IMR-90 (cell line): ENCODE measurements at regions not wholly inside any gene's neighbourhood (a gene's known extent, or its start where the extent isn't known, plus 50 kb on each side); places are given as distances from the start of the nearest gene placed in this dataset.

Source experiments
- ATAC-seq: fragments of 200-7000 bp; cut with Tn5 transposase; 2 replicates; pipeline ENCODE4 v1.9.1; 2020; ENCODE audit warnings: low read depth, mild to moderate bottlenecking, moderate library complexity
- BruUV-seq: library from RNA; stranded (reverse); fragments of 400-500 nt; replicated peaks from 2 replicates; lab custom pipeline; 2021; lab: Mats Ljungman, UMichigan
- CTCF ChIA-PET: fragments of 300-600 bp; formaldehyde crosslinking; extraction: SDS; loops from one replicate; lab custom pipeline; 2021; ENCODE audit warnings: antibody characterized with exemption; lab: Yijun Ruan, JAX
- POLR2A ChIA-PET: fragments of 300-600 bp; sonication (Branson Sonifier 250); formaldehyde crosslinking; loops from one replicate; lab custom pipeline; 2022; ENCODE audit warnings: antibody characterized with exemption; ENCODE audit not compliant: unreplicated experiment; lab: Charles Lee
- DNase-seq: peaks from one replicate; pipeline ENCODE4 v3.0.0; 2013
- H2AFZ ChIP-seq: replicated peaks from 2 replicates; pipeline ENCODE3; 2013; ENCODE audit warnings: low read length, mild to moderate bottlenecking; ENCODE audit not compliant: poor library complexity
- H2AK5ac ChIP-seq: 2 replicates; pipeline ENCODE4 v1.6.1; 2013; ENCODE audit warnings: low read depth, low read length, inconsistent platforms
- H2AK9ac ChIP-seq: replicated peaks from 2 replicates; pipeline ENCODE3; 2013; ENCODE audit warnings: mild to moderate bottlenecking, low read depth, low read length, moderate library complexity; ENCODE audit not compliant: poor library complexity
- H2BK120ac ChIP-seq: 2 replicates; pipeline ENCODE4 v1.6.1; 2013; ENCODE audit warnings: low read depth, low read length, inconsistent platforms
- H2BK15ac ChIP-seq: 3 replicates; pipeline ENCODE4 v1.6.1; 2013; ENCODE audit warnings: low read depth, low read length, inconsistent platforms
- H2BK20ac ChIP-seq: 2 replicates; pipeline ENCODE4 v1.6.1; 2013; ENCODE audit warnings: low read depth, mild to moderate bottlenecking, inconsistent platforms, low read length, moderate library complexity
- H2BK5ac ChIP-seq: 2 replicates; pipeline ENCODE4 v1.6.1; 2013; ENCODE audit warnings: mild to moderate bottlenecking, low read depth, low read length, inconsistent platforms; ENCODE audit not compliant: poor library complexity, severe bottlenecking
- H3K14ac ChIP-seq: replicated peaks from 2 replicates; pipeline ENCODE4 v1.6.1; 2013; ENCODE audit warnings: low read depth, low read length, inconsistent platforms
- H3K18ac ChIP-seq: 2 replicates; pipeline ENCODE4 v1.6.1; 2013; ENCODE audit warnings: low read depth, low read length, control low read depth
- H3K23ac ChIP-seq: 2 replicates; pipeline ENCODE4 v1.6.1; 2013; ENCODE audit warnings: low read depth, low read length, inconsistent platforms
- H3K27ac ChIP-seq: 2 replicates; pipeline ENCODE4 v1.5.1; 2013; ENCODE audit warnings: mild to moderate bottlenecking, control low read depth, low read length; ENCODE audit not compliant: insufficient read depth
- H3K27me3 ChIP-seq: 2 replicates; pipeline ENCODE4 v1.6.1; 2013; ENCODE audit warnings: low read length; ENCODE audit not compliant: control insufficient read depth, insufficient read depth
- H3K36me3 ChIP-seq: 2 replicates; pipeline ENCODE4 v1.6.1; 2013; ENCODE audit warnings: low read length, mixed read lengths; ENCODE audit not compliant: control insufficient read depth, insufficient read depth
- H3K4ac ChIP-seq: 2 replicates; pipeline ENCODE4 v1.6.1; 2013; ENCODE audit warnings: low read depth, low read length, inconsistent platforms
- H3K4me1 ChIP-seq: 2 replicates; pipeline ENCODE4 v1.6.1; 2013; ENCODE audit warnings: low read length, mixed read lengths; ENCODE audit not compliant: control insufficient read depth, insufficient read depth
- H3K4me2 ChIP-seq: 2 replicates; pipeline ENCODE4 v1.6.1; 2013; ENCODE audit warnings: low read depth, mild to moderate bottlenecking, control low read depth, low read length, moderate library complexity
- H3K4me3 ChIP-seq: 2 replicates; pipeline ENCODE4 v1.5.1; 2013; ENCODE audit warnings: low read depth, mild to moderate bottlenecking, control low read depth, low read length, moderate library complexity; ENCODE audit not compliant: insufficient read depth
- H3K56ac ChIP-seq: 2 replicates; pipeline ENCODE4 v1.6.1; 2013; ENCODE audit warnings: low read length, inconsistent platforms; ENCODE audit not compliant: insufficient read depth; ENCODE audit errors: extremely low read depth
- H3K79me1 ChIP-seq, 2 experiments: 2 replicates each; pipeline ENCODE4 v1.6.1; 2013; ENCODE audit warnings: low read length in 2 of 2, inconsistent platforms in 1 of 2, low read depth in 1 of 2
- H3K9ac ChIP-seq: 2 replicates; pipeline ENCODE4 v1.6.1; 2013; ENCODE audit warnings: low read depth, low read length, control low read depth
- H3K9me1 ChIP-seq: 2 replicates; pipeline ENCODE4 v1.6.1; 2013; ENCODE audit warnings: low read length, inconsistent platforms; ENCODE audit not compliant: insufficient read depth
- H3K9me3 ChIP-seq: 2 replicates; pipeline ENCODE4 v1.6.1; 2013; ENCODE audit warnings: low read length; ENCODE audit not compliant: control insufficient read depth, insufficient read depth
- H4K20me1 ChIP-seq: 2 replicates; pipeline ENCODE4 v1.6.1; 2013; ENCODE audit warnings: low read length, inconsistent platforms; ENCODE audit not compliant: insufficient read depth
- H4K5ac ChIP-seq: 2 replicates; pipeline ENCODE4 v1.6.1; 2013; ENCODE audit warnings: mild to moderate bottlenecking, low read depth, low read length, control low read depth
- H4K8ac ChIP-seq, 2 experiments: 2 replicates each; pipeline ENCODE4 v1.6.1; 2013; ENCODE audit warnings: low read depth in 2 of 2, low read length in 2 of 2, control low read depth in 1 of 2, inconsistent platforms in 1 of 2
- H4K91ac ChIP-seq: 2 replicates; pipeline ENCODE4 v1.6.1; 2013; ENCODE audit warnings: low read depth, low read length, inconsistent platforms; ENCODE audit not compliant: insufficient read depth
- CEBPB ChIP-seq: IDR thresholded peaks from 2 replicates; pipeline ENCODE4 v1.6.1; 2012; ENCODE audit warnings: low read depth, low read length, improper control_type of control experiment
- CHD1 ChIP-seq: IDR thresholded peaks from 2 replicates; pipeline ENCODE4 v1.6.1; 2012; ENCODE audit warnings: low read depth, low read length, improper control_type of control experiment
- FOS ChIP-seq: fragments of 150-350 bp; IDR thresholded peaks from 2 replicates; pipeline ENCODE4 v1.6.1; 2016; ENCODE audit warnings: low read depth, low read length
- MAZ ChIP-seq: IDR thresholded peaks from 2 replicates; pipeline ENCODE4 v1.6.1; 2012; ENCODE audit warnings: low read depth, mild to moderate bottlenecking, low read length, improper control_type of control experiment, moderate library complexity, borderline replicate concordance
- MXI1 ChIP-seq: IDR thresholded peaks from 2 replicates; pipeline ENCODE4 v1.6.1; 2012; ENCODE audit warnings: low read depth, mild to moderate bottlenecking, low read length, moderate library complexity, borderline replicate concordance
- NFE2L2 ChIP-seq: fragments of 150-350 bp; IDR thresholded peaks from 2 replicates; pipeline ENCODE4 v1.6.1; 2016; ENCODE audit warnings: low read depth, mild to moderate bottlenecking, low read length
- POLR2A ChIP-seq: IDR thresholded peaks from 2 replicates; pipeline ENCODE4 v1.6.1; 2012; ENCODE audit warnings: mild to moderate bottlenecking, low read depth, low read length
- RCOR1 ChIP-seq: IDR thresholded peaks from 2 replicates; pipeline ENCODE4 v1.6.1; 2012; ENCODE audit warnings: mild to moderate bottlenecking, low read length, improper control_type of control experiment; ENCODE audit not compliant: insufficient replicate concordance
- SMC3 ChIP-seq: fragments of 150-350 bp; IDR thresholded peaks from 2 replicates; pipeline ENCODE4 v1.6.1; 2016; ENCODE audit warnings: low read depth, mild to moderate bottlenecking, antibody characterized with exemption, low read length, moderate library complexity
- WGBS, 2 experiments: methylation state at CpG; one replicate each; pipeline versions ENCODE4 v1.1.5 to v1.1.7; 2013; ENCODE audit warnings: missing lambda C conversion rate in 2 of 2; ENCODE audit not compliant: insufficient read length in 1 of 2; ENCODE audit errors: extremely low coverage in 2 of 2; 5-methylcytosine and 5-hydroxymethylcytosine counted together
- dilution Hi-C: fragments of 300-500 bp; cut with HindIII; formaldehyde crosslinking; loops from one replicate; pipeline ENCODE4 v1.14.3; 2018; ENCODE audit warnings: low sequenced_read_pairs; ENCODE audit not compliant: unreplicated experiment
- in situ Hi-C: fragments of 300-500 bp; cut with MboI; formaldehyde crosslinking; loops from 3 replicates; pipeline ENCODE4 v1.14.3; 2019; ENCODE audit warnings: low sequenced_read_pairs, inconsistent platforms, mixed read lengths
- intact Hi-C: fragments of 100-400 bp; cut with micrococcal nuclease; formaldehyde crosslinking; loops from 2 replicates; pipeline ENCODE4 v1.10.0; 2022
- TF ChIP-seq, protein P1 (sequence below): conservative IDR thresholded peaks from 2 replicates; pipeline ENCODE4 v1.5.1; 2012; ENCODE audit warnings: mild to moderate bottlenecking, low read depth, low read length, improper control_type of control experiment
- TF ChIP-seq, protein P2 (sequence below): fragments of 150-350 bp; IDR thresholded peaks from 2 replicates; pipeline ENCODE4 v1.6.1; 2017; ENCODE audit warnings: mild to moderate bottlenecking, antibody characterized with exemption, low read length, low read depth
- TF ChIP-seq, protein P3 (sequence below): fragments of 150-350 bp; IDR thresholded peaks from 2 replicates; pipeline ENCODE4 v1.6.1; 2016; ENCODE audit warnings: low read depth, mild to moderate bottlenecking, low read length, moderate library complexity, borderline replicate concordance

DNA sequence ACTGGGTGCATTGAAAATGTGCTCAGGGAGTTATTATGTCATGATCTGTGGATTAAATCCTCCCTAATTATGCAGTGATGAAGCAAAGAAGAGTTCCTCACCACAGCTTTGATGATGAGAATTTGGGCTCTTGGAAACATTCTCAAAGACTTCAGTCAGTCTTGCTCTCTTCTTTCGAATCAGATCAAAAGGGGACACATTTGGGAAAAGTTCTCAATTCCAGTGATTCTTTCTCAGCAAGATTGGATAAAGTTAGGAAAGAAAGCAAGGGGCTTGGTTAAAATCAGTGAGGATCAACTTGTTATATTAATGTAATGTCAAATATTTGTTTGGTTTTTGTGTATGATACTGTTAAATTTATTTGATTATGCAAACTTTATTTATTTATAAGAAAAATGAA, 411.3 kb upstream of the ACTBL2 start:
- dilution Hi-C loops = no loop called here
- POLR2A ChIA-PET = no interaction called here

More for the DNA sequence above, 411.3 kb upstream of the ACTBL2 start:
- no peaks in the 10 kb centered on the region for H4K20me1 ChIP-seq
- H3K4me2 ChIP-seq = peak overlapping the region; percentile 36
- no peaks in the 10 kb centered on the region for H3K79me1 ChIP-seq
- H2AFZ ChIP-seq = no peak overlapping the region
- DNase-seq (no peak), ATAC-seq (no peak)
- no peak overlapping the region for H2AK5ac ChIP-seq
- H3K56ac ChIP-seq = no peak overlapping the region
- H3K27me3 ChIP-seq = no peaks in the 10 kb centered on the region
- TF ChIP-seq MXI1 (no peak), FOS (no peak), CEBPB (no peak), SMC3 (no peak), MAZ (no peak), RCOR1 (no peak), NFE2L2 (no peak), POLR2A (no peak), CHD1 (no peak)
- TF ChIP-seq, protein P1, sequence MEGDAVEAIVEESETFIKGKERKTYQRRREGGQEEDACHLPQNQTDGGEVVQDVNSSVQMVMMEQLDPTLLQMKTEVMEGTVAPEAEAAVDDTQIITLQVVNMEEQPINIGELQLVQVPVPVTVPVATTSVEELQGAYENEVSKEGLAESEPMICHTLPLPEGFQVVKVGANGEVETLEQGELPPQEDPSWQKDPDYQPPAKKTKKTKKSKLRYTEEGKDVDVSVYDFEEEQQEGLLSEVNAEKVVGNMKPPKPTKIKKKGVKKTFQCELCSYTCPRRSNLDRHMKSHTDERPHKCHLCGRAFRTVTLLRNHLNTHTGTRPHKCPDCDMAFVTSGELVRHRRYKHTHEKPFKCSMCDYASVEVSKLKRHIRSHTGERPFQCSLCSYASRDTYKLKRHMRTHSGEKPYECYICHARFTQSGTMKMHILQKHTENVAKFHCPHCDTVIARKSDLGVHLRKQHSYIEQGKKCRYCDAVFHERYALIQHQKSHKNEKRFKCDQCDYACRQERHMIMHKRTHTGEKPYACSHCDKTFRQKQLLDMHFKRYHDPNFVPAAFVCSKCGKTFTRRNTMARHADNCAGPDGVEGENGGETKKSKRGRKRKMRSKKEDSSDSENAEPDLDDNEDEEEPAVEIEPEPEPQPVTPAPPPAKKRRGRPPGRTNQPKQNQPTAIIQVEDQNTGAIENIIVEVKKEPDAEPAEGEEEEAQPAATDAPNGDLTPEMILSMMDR = no peak
- TF ChIP-seq, protein P2, sequence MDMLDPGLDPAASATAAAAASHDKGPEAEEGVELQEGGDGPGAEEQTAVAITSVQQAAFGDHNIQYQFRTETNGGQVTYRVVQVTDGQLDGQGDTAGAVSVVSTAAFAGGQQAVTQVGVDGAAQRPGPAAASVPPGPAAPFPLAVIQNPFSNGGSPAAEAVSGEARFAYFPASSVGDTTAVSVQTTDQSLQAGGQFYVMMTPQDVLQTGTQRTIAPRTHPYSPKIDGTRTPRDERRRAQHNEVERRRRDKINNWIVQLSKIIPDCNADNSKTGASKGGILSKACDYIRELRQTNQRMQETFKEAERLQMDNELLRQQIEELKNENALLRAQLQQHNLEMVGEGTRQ = no peak
- TF ChIP-seq, protein P3, sequence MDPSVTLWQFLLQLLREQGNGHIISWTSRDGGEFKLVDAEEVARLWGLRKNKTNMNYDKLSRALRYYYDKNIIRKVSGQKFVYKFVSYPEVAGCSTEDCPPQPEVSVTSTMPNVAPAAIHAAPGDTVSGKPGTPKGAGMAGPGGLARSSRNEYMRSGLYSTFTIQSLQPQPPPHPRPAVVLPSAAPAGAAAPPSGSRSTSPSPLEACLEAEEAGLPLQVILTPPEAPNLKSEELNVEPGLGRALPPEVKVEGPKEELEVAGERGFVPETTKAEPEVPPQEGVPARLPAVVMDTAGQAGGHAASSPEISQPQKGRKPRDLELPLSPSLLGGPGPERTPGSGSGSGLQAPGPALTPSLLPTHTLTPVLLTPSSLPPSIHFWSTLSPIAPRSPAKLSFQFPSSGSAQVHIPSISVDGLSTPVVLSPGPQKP = no peak
- peak overlapping the region; percentile 42; the same call in 1 of the 3 replicates for H2BK15ac ChIP-seq
- H3K4me3 ChIP-seq = no peak overlapping the region
- H3K27ac ChIP-seq = peak overlapping the region; percentile 60; the same call in 1 of the 2 replicates
- no peak overlapping the region for H4K8ac ChIP-seq
- H3K4me1 ChIP-seq = peaks cover 13% of the 10 kb centered on the region
- H4K5ac ChIP-seq = peak overlapping the region; percentile 86
- no peak overlapping the region for H3K9ac ChIP-seq
- H2BK20ac ChIP-seq = peak overlapping the region; percentile 51; the same call in 1 of the 2 replicates
- in situ Hi-C loops = loop anchor here (5.0 kb wide), 1 partner anchor 558 kb away; no protein-coding TSS in a partner anchor
- H3K4ac ChIP-seq = peak overlapping the region; percentile 63; the same call in 1 of the 2 replicates
- no peak overlapping the region for H4K91ac ChIP-seq
- H3K14ac ChIP-seq = 0 out of 2 replicates have a peak overlapping the region, but pooled peaks have one; percentile 70
- WGBS, 2 experiments = no CpG with 5 or more reads among the region's 1 CpG
- no peak overlapping the region for H2AK9ac ChIP-seq
- H3K9me3 ChIP-seq = no peaks in the 10 kb centered on the region
- no peaks in the 10 kb centered on the region for H3K36me3 ChIP-seq
- CTCF ChIA-PET = no interaction called here
- H3K9me1 ChIP-seq = peaks cover 8% of the 10 kb centered on the region
- intact Hi-C loops = no loop called here
- H3K18ac ChIP-seq = peak overlapping the region; percentile 88
- no peak overlapping the region for H3K23ac ChIP-seq
- no TSS peak for BruUV-seq
- no peak overlapping the region for H2BK5ac ChIP-seq
- peak overlapping the region; percentile 61; the same call in 1 of the 2 replicates for H2BK120ac ChIP-seq
